Transverse colon (tissue), 4 donors: ENCODE measurements at regions not wholly inside any gene's neighbourhood (a gene's known extent, or its start where the extent isn't known, plus 50 kb on each side); places are given as distances from the start of the nearest gene placed in this dataset.

Source experiments
- DNase-seq: peaks from one replicate; pipeline ENCODE4 v3.0.0-alpha.2; 2019
- H3K27ac ChIP-seq, 4 donors: fragments of 200-600 bp; sonication (generic); 2 replicates each; pipeline ENCODE4 v1.5.1; 2016 to 2018; ENCODE audit warnings: inconsistent platforms in 4 of 4
- H3K27me3 ChIP-seq: fragments of 200-600 bp; sonication (generic); 2 replicates; pipeline ENCODE4 v1.5.1; 2017; ENCODE audit warnings: inconsistent platforms
- H3K36me3 ChIP-seq, 4 donors: fragments of 200-600 bp; sonication (generic); 2 replicates each; pipeline ENCODE4 v1.5.1; 2017 to 2019; ENCODE audit warnings: inconsistent platforms in 4 of 4
- H3K4me1 ChIP-seq, 4 donors: fragments of 200-600 bp; sonication (generic); 2 replicates each; pipeline ENCODE4 v1.5.1; 2017 to 2020; ENCODE audit warnings: inconsistent platforms in 4 of 4
- H3K4me3 ChIP-seq, 4 donors: fragments of 200-600 bp; sonication (generic); 1 replicate in 1 of 4; 2 replicates in 3 of 4; pipeline versions ENCODE4 v1.5.1 to v1.6.1; 2017 to 2019; ENCODE audit warnings: inconsistent platforms in 4 of 4
- H3K9me3 ChIP-seq, 2 donors: fragments of 200-600 bp; sonication (generic); 2 replicates each; pipeline ENCODE4 v1.5.1; 2017 to 2019; ENCODE audit warnings: inconsistent platforms in 2 of 2
- CTCF ChIP-seq, 5 experiments: fragments of 200-600 bp in 3 of 5; fragments of 450-650 bp in 2 of 5; sonication (generic) in 3 of 5; IDR thresholded peaks; 1 replicate in 2 of 5; 2 replicates in 3 of 5; pipeline ENCODE4 v1.5.1; 2016 to 2017; ENCODE audit warnings: antibody characterized with exemption in 5 of 5, inconsistent platforms in 3 of 5, mild to moderate bottlenecking in 2 of 5, moderate library complexity in 1 of 5
- EP300 ChIP-seq: sonication (generic); formaldehyde crosslinking; IDR thresholded peaks from one replicate; pipeline ENCODE4 v1.6.1; 2017; ENCODE audit warnings: antibody characterized with exemption, low read depth
- POLR2A ChIP-seq: fragments of 450-650 bp; IDR thresholded peaks from one replicate; pipeline ENCODE4 v1.6.1; 2016; ENCODE audit warnings: antibody characterized with exemption, mild to moderate bottlenecking, moderate library complexity
- POLR2AphosphoS5 ChIP-seq, 3 donors: sonication (generic); formaldehyde crosslinking; IDR thresholded peaks; one replicate each; pipeline ENCODE4 v1.6.1; 2016; ENCODE audit warnings: antibody characterized with exemption in 3 of 3
- WGBS, 2 donors: methylation state at CpG; one replicate each; pipeline ENCODE4 v1.1.5; 2018; ENCODE audit warnings: low coverage in 1 of 2; 5-methylcytosine and 5-hydroxymethylcytosine counted together
- in situ Hi-C, 4 donors: fragments of 200-750 bp; cut with MboI; loops; one replicate each; pipeline versions ENCODE4 v1.15.0 to v1.15.1; 2017; ENCODE audit warnings: low sequenced_read_pairs in 3 of 4, low pct_ligation_motif_present in 1 of 4, low pct_unique_long_range_greater_than_20kb in 1 of 4
- intact Hi-C: fragments of 100-400 bp; cut with DNase I; formaldehyde crosslinking; loops from one replicate; pipeline ENCODE4 v1.15.1; 2023; ENCODE audit warnings: low total_unique reads

GRCh38 chr5:4199049-4199841 is 603.6 kb downstream of the IRX1 start:
- TF ChIP-seq EP300: no peak
- TF ChIP-seq CTCF (IDR thresholded peaks at IDR 0.05): no peak
- TF ChIP-seq POLR2AphosphoS5 (IDR thresholded peaks at IDR 0.05): no peak
- TF ChIP-seq POLR2A: no peak

GRCh38 chr5:4203146-4203545 is 607.5 kb downstream of the IRX1 start:
- no peaks in the 10 kb centered on the region for H3K27me3 ChIP-seq
- TF ChIP-seq CTCF (IDR thresholded peaks at IDR 0.05) (no peak), POLR2AphosphoS5 (IDR thresholded peaks at IDR 0.05) (no peak), POLR2A (no peak), EP300 (no peak)
- DNase-seq: no peak
- peaks cover 0 to 2% (median 0%) of the 10 kb centered on the region in 4 donors for H3K4me1 ChIP-seq
- in situ Hi-C loops: no loop called here
- no peaks in the 10 kb centered on the region for H3K9me3 ChIP-seq
- H3K36me3 ChIP-seq: no peaks in the 10 kb centered on the region
- intact Hi-C loops: no loop called here
- H3K4me3 ChIP-seq: no peak overlapping the region
- no peak overlapping the region for H3K27ac ChIP-seq
- 82% methylated on average over 4 of the region's 4 CpGs; no CpG with 5 or more reads in 1 of the 2 donors for WGBS, 2 donors

More at GRCh38 chr5:4199049-4199841, 603.6 kb downstream of the IRX1 start:
- Histone ChIP-seq H3K9me3 (no peaks in the 10 kb centered on the region), H3K27me3 (no peaks in the 10 kb centered on the region), H3K27ac (no peak overlapping the region), H3K4me3 (no peak overlapping the region), H3K36me3 (no peaks in the 10 kb centered on the region), H3K4me1 (no peaks in the 10 kb centered on the region)
- no peak for DNase-seq
- intact Hi-C loops (no loop called here), in situ Hi-C loops (no loop called here)
- WGBS, 2 donors: 88% methylated on average over 10 to 19 of the region's 19 CpGs

- WGBS, 2 donors: 61 to 65% methylated on average over 11 of the region's 11 CpGs
- Histone ChIP-seq H3K27me3 (no peaks in the 10 kb centered on the region), H3K9me3 (no peaks in the 10 kb centered on the region), H3K4me3 (no peak overlapping the region), H3K27ac (no peak overlapping the region), H3K36me3 (no peaks in the 10 kb centered on the region), H3K4me1 (peaks cover 0 to 2% (median 0%) of the 10 kb centered on the region in 4 donors)
- in situ Hi-C loops: no loop called here
- intact Hi-C loops: no loop called here
- TF ChIP-seq POLR2A: no peak
- TF ChIP-seq EP300: no peak
- TF ChIP-seq CTCF (IDR thresholded peaks at IDR 0.05): no peak
- TF ChIP-seq POLR2AphosphoS5 (IDR thresholded peaks at IDR 0.05): no peak
- no peak for DNase-seq
Measured at GRCh38 chr5:4204276-4205141, 608.9 kb downstream of the IRX1 start.

- 59 to 80% methylated on average over 1 to 4 of the region's 4 CpGs for WGBS, 2 donors
- no peak for DNase-seq
- TF ChIP-seq EP300 (no peak), CTCF (IDR thresholded peaks at IDR 0.05) (no peak), POLR2AphosphoS5 (IDR thresholded peaks at IDR 0.05) (no peak), POLR2A (no peak)
- in situ Hi-C loops (no loop called here), intact Hi-C loops (no loop called here)
- H3K4me1 ChIP-seq: peaks cover 0 to 2% (median 0%) of the 10 kb centered on the region in 4 donors
- H3K27me3 ChIP-seq: no peaks in the 10 kb centered on the region
- H3K9me3 ChIP-seq: no peaks in the 10 kb centered on the region
- H3K27ac ChIP-seq: peak overlapping the region in 2 of 4 donors; percentile 6 to 16
- H3K36me3 ChIP-seq: no peaks in the 10 kb centered on the region
- no peak overlapping the region for H3K4me3 ChIP-seq
Measured at GRCh38 chr5:4205398-4205797, 609.8 kb downstream of the IRX1 start.
